GM18508 (cell line): ENCODE measurements at regions not wholly inside any gene's neighbourhood (a gene's known extent, or its start where the extent isn't known, plus 50 kb on each side); places are given as distances from the start of the nearest gene placed in this dataset.
A peak's percentile ranks its signal among the peaks of the same experiment; 100 is the strongest.

Experiments used
- ATAC-seq: cut with Tn5 transposase; IDR thresholded peaks from one replicate; pipeline ENCODE4 v1.9.1; 2021; ENCODE audit warnings: moderate number of reproducible peaks; ENCODE audit not compliant: insufficient read depth, unreplicated experiment

DNA sequence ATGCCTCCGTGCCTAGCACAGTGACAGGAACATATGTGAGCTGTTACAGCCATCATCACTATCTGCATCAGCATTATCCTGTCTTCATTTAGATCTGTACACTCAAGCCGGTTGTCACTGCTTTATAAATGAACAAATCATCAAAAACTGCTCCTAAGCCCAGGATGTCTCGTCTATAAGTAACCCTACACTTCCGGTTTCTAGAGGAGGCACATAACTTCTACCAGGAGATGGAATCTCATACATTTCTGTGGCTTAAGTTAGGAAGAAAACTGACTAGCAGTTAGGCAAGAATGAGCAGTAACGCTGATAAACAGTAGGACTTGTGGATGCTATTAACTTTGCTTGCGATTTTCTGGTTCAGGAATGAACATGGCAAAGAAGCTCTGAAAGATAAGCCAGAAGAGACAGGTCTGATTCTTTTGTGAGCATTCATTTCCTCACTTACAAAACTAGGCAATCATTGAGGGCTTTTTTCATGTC, 1199.2 kb downstream of the SORCS3 start:
- no peak for ATAC-seq

DNA sequence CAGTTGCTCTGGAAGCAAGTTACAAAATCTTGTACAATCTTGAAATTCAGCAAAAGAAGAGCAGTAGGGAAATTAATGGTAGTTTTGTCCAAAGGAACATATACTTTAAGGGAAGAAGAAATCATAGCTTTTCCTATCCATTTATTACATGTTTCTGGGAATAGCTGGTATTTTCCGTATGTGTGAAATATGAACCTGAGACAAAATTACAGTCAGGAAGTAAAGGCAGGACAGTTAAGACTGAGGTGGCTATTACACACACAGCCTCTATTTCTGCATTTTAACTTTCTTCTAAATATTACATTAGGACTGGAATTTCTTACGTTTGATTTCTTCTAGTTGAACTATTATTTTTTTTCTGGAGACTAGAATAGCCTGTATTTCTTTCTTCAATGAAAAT, 1197.3 kb downstream of the SORCS3 start:
- ATAC-seq, result no peak

DNA sequence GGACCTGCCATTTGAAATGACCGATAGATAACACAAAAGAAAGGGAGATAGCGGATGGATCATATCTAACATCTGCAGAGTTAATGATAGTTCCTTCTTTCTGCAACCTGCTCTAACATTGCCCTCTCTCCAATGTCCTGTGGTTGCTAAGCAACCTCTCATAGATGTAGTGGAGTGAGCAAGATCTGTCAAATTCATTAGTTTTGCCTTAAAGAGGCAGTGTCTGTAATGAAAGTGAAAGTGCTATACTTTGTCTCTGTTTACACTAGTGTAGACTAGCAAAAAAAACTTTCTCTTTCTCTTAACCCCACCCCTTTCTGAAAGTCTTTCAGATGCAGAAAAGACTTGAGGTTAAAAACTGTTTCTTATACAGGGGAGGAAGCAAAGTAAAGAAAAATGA, 1196.9 kb downstream of the SORCS3 start:
- ATAC-seq, result peak; percentile 96

DNA sequence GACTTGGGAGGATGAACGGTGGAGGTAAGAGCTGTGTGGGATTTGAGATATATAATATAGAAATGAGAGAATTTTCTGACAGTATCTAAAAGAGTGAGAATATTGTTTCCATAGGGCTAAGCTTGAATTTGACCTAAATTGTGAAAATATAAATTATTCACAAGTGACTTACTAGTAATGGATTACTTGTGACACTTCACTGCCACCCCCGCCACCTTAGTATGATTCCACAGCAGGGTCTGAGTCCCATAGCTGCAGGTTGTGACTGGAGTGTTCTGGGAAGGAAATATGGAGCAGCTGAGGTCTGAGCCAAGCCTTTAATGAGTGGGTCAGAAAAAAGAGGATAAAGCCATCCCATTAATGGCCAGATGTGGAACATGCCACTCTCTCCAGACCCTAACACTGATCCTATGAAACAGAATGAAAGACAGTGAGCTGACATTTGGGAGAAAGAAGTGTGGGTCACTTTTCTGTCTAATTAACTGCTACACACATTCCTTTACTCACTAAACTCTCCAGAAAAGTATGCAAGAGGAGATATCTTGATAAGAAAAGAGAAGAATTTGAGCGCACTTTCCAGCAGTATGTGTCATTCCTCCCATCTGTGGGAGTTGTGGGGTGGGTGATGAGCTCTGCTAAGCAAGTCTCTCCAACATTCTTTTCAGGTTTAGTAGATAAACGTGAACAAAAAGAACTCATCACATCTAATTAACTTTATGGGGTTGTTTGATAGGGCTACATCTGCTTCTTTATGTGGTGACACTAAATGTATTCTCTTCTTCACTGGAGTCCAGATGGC, 1193.4 kb downstream of the SORCS3 start:
- ATAC-seq, result no peak

DNA sequence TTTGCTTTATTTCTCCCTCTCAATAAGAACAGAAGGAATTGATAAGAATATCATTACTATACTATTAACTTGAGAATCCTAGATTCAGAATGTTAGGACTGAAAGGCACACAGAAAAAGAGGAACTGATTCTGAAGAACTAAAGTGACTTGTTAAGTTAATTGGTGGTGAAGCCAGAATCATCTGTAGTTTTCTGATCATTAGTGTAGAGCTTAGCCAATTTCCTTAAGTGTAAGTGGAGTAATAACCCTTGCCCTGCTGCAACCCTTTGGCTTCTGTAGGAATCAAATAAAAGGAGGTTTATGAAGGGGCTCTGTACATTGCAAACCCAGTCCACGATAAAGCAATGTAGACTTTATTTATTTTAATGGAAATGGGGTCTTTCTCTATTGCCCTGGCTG, 1186.0 kb downstream of the SORCS3 start:
- no peak for ATAC-seq

DNA sequence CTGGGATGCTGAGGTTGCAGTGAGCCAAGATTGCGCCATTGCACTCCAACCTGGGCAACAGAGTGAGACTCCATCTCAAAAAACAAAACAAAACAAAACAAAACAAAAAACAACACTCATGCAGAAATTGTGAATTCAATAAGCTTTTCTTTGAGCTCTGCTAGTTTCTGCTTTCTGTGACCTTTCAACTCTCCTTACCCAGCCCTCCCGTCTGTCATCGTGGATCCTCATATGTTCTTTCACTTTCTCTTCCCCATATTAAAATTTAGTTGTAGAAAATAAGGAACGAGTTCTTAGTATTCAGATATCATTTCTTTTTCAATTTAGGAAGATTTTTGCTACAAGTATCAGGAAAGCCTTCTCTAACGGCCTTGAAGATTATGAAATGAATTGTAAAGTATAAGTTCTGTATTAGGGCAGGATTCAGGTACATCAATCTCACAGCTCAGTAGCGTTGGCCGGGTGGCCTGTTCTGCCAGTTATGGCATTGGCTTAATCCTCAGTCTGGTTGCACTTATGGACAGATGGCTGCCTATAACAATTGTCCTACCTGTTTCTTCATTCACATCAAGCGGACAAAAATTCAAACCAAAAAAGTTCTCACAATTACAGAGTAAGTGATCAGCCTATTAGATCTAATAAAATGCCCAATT, 1167.0 kb downstream of the SORCS3 start:
- ATAC-seq, result no peak

DNA sequence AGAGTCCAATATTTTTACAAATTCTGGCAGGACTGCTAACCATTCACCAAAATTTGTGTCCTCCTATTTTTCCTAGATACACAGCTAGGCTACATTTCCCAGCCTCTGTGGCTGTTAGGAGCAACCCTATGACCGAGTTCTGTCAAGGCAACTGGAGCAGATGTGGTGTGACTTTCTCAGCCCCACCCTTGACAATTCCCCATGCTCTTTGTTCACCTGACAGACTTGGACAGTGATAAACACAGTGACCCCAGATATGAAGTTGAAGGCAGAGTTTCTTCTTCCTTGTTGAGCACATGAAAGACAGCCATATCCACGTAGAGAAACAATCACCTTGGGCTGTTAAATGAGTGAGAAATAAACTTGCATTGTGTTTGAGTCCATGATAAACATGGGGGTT, 1162.1 kb downstream of the SORCS3 start:
- no peak for ATAC-seq

DNA sequence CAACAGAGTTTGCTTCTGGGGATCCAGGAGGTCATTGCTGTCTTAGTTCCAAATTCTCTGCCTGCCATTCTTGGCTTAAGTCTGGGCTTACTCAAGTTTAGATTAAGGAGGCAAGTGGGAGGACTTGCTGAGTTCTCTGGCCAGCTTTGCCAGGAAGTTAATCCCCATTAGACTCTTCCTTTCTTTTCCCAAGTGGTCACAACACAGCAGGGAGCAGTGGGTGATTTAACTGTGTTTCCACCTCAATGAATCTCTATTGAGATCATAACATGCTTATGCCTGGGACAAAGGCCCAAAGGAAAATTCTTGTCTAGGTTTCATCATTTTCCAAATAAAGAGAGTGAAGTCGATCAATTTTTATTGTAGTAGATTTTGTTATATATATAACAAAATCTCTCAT, 1159.6 kb downstream of the SORCS3 start:
- ATAC-seq, result no peak

DNA sequence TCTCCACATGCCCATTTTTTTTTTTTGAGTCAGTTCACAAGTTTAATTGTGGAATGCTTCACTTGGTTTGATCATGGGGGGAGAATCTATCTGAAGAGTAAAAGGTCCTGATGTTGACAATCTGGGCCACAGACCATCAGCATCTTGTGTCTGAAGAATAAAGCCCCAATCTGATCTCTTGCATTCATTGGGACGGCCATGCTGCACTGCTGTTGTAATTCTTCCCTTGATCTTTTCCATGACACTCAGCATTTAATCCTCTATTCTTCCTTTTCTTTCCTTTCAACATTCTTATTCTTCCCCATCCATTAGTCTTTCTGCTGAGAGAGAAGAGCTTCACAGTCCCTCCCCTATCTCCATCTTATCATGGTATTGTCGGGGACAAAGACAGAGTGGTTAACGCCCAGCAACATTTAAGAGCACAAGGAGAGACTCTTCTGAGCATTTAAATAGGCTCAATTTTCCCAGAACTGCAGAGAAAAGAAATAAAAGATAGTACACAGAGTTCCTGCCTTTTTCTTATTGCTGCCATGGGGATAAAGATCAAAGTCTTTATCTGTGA, 1157.3 kb downstream of the SORCS3 start:
- ATAC-seq, result no peak

DNA sequence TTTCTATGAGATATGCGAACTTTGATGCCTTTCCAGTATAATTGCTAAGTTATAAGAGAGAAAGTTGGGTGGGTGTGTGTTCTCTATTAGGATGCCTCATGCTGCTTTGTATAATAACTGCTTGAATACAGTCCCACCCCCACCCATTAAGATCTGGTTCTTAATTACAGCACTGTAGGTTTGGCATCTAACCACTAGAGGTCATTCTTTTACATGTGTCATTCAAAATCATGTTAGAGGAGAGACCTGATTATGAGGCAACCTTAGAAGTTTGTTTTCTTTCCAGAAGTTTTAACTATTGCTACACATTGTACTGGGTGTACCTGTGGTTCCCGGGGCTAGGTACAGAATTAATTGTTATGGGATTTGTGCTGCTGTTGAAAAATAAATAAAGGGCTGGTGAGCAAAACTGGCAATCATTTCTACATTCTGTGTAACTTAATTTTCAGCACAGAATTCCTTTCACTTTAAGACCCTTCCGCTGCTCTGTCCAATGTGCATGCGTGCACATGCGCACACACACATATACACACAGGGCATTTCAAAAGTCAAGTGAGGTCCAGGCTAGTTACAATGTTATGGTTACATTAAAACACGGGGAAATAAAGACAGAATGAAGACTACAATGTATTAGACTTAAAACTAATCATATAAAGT, 1156.3 kb downstream of the SORCS3 start:
- ATAC-seq, result no peak

DNA sequence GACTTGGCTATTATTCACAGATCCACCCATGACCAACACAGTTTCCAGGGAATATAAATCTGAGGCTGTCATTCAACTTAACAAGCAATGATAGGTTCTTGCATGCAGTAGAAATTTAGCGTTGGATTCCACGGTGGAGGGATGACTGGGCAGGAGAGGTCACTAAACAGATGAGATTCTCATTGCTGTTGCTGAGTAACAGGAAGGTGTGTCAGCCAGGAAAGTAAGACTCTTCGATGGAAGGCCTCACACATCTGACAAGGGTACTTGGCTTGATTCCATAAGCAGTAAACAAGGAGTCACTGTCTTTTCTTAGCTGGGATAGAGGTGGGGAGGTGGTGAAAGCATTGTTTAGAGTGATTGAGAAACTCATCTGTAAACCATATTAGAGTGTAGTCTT, 1152.0 kb downstream of the SORCS3 start:
- ATAC-seq, result no peak

DNA sequence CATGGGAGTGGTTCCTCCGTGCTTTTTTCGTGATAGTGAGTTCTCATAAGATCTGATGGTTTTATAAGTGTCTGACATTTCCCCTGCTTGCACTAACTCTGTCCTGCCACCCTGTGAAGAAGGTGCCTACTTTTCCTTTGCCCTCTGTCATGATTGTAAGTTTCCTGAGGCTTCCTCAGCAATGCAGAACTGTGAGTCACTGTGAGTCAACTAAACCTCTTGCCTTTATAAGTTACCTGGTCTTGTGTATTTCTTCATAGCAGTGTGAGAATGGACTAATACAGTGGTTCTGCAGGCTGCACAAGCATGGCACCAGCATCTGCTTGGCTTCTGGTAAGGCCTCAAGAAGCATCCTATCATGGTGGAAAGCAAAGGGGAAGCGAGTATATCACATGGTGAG, 1144.6 kb downstream of the SORCS3 start:
- ATAC-seq, result no peak

DNA sequence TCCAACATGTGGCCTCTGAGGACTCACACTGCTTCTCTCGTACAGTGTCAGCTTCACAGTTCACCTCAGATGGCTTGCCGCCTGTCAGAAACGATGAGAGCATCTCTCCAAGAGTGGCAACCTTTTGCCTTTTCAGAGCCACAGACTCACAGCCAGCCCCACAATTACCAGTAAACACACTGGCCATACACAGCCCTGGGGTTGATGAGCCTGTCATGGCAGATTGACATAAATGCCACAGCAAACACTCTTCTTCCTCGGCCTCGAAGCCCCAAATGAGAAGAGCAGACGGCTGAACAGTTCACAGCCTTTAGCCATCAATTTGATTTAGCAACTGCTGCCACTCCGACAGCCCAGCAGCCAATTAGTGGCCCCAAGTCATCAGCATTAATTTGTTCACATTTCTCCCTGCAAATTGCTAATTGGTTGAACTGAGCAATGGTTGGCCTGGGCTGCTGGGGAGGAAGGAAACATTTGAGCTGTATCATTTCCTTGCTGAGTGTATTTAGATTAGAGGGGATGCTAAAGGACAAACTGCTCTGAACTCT, 1142.9 kb downstream of the SORCS3 start:
- no peak for ATAC-seq

DNA sequence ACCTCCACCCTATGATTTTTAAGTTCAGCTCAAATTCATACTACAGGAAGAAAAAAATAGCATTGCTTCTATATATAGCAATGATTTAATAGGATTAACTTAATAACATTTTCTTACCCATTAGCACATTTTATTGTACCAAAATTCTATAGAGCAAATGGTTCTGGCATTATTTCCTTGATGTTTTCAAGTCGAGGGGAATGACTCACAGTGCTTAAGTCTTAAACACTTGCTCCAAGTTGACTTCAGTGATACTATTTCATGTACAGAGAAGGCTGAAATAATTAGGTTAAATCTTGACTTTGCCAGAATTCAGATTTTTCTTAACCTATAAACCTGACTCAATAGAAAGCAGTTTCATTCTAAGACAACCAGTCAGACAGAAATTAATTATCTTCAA, 1133.8 kb downstream of the SORCS3 start:
- ATAC-seq, result no peak

DNA sequence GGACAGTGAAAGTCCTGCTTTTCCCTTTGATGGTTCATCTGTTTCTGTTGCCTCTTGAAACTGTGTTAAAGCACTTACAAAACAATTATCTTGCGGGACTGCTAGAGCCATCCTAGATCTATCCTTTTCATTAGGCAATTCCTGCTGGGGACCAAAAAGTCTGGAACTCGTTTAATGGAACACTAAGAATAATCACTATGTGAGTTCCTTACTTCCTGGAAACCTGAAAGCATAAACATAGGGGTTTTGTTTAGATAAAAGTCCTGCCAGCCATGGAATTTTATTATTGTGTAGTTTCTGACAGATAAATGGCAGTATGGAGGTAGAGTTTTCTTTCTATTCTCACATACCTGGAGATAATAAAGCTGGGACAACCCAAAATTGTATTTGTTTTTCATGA, 1133.3 kb downstream of the SORCS3 start:
- ATAC-seq, result no peak

DNA sequence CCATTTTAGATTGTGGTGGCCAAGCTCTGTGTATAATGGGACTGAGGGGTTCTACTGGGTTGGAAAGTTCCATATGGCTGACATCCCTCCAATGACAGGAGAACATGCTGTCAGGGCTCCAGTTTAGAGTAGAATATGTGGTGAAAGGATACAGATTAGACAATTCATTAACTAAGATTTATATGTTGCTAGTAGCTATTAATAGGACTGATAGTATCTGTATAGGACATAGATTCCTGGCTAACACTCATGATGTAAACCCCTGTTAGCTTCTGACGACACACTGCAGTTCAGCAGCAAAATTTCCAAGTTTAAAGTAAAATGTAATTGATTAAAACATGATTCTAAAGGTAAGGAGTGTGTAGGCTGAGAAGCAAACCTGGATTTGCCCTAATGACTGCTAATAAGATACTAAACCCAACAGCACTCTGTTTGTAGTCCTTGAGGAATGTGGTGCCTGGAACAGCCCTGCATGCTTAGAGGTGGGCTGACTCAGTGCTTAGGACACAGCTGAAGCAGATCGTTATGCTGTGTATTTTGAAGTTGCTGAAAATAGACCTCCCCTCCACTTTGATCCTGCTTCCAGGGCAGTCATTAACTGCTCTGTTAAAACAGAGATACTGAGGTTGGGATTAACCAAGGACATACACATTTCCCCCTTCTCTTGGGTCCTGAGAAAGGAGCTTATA, 1129.6 kb downstream of the SORCS3 start:
- ATAC-seq, result no peak

DNA sequence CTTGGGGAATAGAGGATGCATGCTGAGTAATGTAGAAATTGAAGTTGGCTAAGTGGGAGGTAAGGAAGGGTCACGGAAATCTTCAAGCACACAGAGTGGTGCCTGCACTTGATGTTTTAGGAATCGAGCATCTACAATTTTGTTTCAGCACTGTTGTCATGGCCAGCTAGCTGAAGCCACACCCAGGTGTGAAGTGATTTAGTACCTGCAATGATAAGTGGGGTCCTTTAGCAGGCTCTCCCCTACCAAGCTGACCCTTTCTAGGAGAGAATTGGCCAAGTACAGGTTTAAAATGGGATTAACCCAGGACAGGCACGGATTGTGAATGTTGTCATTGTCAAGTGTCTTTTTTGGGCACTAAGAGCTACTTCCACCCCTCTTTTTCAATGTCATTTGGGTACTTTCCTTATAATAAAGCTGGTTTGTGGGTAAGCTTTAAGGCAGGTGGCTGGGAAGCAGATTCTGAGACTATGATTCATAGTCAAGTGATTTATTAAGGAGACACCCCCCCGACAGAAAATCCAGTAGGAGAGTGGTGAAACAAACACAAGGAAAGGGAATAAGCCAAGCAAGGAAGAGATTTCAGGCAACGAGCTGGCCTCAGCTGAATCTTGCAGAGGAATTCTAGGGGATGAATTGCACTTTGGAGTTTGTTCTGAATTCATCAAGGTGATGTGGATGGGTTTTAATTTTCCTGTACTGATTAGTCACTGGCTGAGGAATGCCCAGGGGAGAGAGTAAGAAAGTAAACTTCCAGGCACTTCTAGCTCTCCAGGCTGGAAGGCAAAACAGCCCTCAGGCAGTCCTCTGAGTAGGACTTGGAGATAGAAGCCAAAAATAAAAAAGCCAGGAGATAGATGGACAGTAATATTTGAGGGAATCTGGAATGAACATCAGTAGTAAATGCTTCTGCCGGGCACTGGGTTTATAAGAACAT, 1128.4 kb downstream of the SORCS3 start:
- ATAC-seq, result no peak

DNA sequence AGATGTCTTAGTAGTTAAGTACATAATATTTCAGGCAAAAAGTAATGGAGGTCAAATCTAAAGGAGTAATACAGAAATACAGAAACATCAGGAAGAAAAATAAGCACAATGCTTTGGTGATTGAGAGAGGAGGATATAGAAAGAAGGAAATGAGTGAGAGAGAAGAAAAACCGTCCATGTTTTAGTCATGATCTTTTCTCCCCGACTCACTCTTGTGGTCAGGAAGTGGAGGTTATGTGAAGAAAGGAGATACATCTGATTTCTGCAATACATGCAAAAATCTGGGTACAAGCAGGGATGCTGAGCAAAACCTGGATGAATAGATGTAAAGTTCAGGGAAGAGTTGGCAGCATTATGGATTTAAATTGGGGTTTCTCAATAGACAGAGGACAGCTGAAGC, 1122.5 kb downstream of the SORCS3 start:
- ATAC-seq, result no peak

DNA sequence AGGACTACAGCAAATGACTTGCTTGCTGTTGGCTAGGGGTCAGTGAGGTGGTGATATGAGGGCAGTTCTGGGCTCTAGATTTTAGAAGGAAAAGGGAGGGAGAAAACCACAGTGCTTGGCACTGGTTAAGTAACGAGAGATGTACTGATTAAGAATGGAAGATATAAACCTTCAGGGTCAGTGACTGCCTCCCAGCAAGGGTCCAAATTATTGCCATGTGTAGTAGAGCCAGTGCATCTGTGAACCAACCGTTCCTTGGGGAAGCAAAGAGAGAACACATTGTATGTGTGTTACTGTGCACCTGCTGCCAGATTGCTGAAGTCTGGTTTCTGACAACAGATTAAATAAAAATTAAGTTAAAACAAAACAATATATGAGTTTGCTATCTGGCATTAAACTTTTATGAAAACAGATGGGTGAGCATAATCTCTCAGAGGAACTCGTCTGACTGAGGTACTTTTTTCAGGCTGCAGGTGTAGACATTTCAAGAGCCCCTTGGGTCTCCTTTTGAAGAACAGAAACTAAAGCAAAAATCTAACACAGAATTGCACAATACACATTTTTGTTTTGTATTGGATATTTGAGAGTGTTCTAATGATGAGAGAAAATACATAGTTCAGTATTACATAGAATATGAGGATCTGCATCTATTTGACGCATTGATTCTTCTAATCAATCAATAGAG, 1120.6 kb downstream of the SORCS3 start:
- no peak for ATAC-seq
